HFFc6 (cell line): ENCODE measurements at regions not wholly inside any gene's neighbourhood (a gene's known extent, or its start where the extent isn't known, plus 50 kb on each side); places are given as distances from the start of the nearest gene placed in this dataset.

Source experiments
- DNase-seq: peaks from one replicate; pipeline ENCODE4 v3.0.0-alpha.2; 2018
- H3K27ac Mint-ChIP-seq: 2 replicates; pipeline ENCODE4 v1.8.0; 2020; ENCODE audit warnings: mild to moderate bottlenecking, mixed read lengths
- H3K27me3 Mint-ChIP-seq: 2 replicates; pipeline ENCODE4 v1.8.0; 2021; ENCODE audit warnings: mild to moderate bottlenecking, moderate library complexity, mixed read lengths; ENCODE audit not compliant: insufficient read depth
- H3K36me3 Mint-ChIP-seq: 2 replicates; pipeline ENCODE4 v1.8.0; 2021; ENCODE audit warnings: low read depth, mixed read lengths
- H3K4me1 Mint-ChIP-seq: 2 replicates; pipeline ENCODE4 v1.8.0; 2020; ENCODE audit warnings: low read depth, mixed read lengths
- H3K4me3 Mint-ChIP-seq: 2 replicates; pipeline ENCODE4 v1.8.0; 2020; ENCODE audit warnings: mild to moderate bottlenecking, moderate library complexity, mixed read lengths
- H3K9me3 Mint-ChIP-seq: 2 replicates; pipeline ENCODE4 v1.8.0; 2020; ENCODE audit warnings: mild to moderate bottlenecking, mixed read lengths
- CTCF ChIP-seq: fragments of 200-600 bp; sonication (generic); IDR thresholded peaks from 2 replicates; pipeline ENCODE4 v1.5.0; 2021; ENCODE audit warnings: antibody characterized with exemption, mild to moderate bottlenecking

DNA sequence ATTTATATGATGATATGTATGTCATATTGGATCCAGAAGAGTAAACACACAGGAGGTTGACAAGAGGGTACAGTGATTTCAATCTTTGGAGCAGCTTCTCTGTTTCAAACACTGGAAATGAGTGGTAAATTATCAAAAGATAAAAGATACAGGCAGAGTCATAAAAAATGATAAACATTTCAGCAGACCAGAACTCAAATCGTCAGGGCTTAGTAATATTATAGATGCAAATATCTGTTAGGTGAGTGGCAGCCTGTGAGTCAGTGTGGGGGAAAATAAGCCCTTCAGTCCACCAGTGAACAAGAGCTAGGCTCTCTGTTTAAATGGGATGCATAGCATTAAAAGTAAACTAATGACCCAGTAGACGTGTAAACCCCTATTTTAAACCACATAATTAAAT is 1378.1 kb downstream of the EFNA5 start:
- H3K4me1 Mint-ChIP-seq, result no peaks in the 10 kb centered on the region
- H3K27ac Mint-ChIP-seq, result no peak overlapping the region
- H3K9me3 Mint-ChIP-seq, result peaks cover 20% of the 10 kb centered on the region
- H3K36me3 Mint-ChIP-seq, result no peaks in the 10 kb centered on the region
- H3K4me3 Mint-ChIP-seq, result no peak overlapping the region
- no peaks in the 10 kb centered on the region for H3K27me3 Mint-ChIP-seq
- DNase-seq, result no peak
- no peak for TF ChIP-seq CTCF

- no peak for DNase-seq
- Mint-ChIP-seq H3K27ac (no peak overlapping the region), H3K4me1 (no peaks in the 10 kb centered on the region), H3K4me3 (no peak overlapping the region), H3K9me3 (peaks cover 20% of the 10 kb centered on the region), H3K27me3 (no peaks in the 10 kb centered on the region), H3K36me3 (no peaks in the 10 kb centered on the region)
- no peak for TF ChIP-seq CTCF
Observed at GRCh38 chr5:106290841-106291240, 1379.9 kb downstream of the EFNA5 start.

DNA sequence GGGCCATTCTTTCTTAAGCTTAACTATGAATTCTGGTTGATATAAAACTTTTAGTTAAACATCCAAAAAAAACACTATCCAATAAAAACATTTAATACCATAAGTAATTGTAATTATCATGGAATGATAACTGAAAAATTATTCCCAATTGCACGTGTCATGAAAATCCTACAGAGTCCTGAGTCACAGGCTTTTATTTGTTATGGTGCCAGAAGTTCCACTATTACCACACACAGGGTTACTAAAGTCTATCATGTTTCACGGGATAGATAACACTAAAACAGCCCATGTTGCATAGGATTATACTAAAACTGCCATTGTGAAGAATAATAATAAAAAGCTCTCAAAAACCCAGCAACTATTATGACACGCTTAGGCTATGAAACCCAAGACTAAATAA is 1381.8 kb downstream of the EFNA5 start:
- no peak for DNase-seq
- no peak overlapping the region for H3K4me3 Mint-ChIP-seq
- TF ChIP-seq CTCF, result no peak
- H3K36me3 Mint-ChIP-seq, result no peaks in the 10 kb centered on the region
- H3K27ac Mint-ChIP-seq, result no peak overlapping the region
- H3K4me1 Mint-ChIP-seq, result no peaks in the 10 kb centered on the region
- peaks cover 11% of the 10 kb centered on the region for H3K9me3 Mint-ChIP-seq
- H3K27me3 Mint-ChIP-seq, result no peaks in the 10 kb centered on the region

DNA sequence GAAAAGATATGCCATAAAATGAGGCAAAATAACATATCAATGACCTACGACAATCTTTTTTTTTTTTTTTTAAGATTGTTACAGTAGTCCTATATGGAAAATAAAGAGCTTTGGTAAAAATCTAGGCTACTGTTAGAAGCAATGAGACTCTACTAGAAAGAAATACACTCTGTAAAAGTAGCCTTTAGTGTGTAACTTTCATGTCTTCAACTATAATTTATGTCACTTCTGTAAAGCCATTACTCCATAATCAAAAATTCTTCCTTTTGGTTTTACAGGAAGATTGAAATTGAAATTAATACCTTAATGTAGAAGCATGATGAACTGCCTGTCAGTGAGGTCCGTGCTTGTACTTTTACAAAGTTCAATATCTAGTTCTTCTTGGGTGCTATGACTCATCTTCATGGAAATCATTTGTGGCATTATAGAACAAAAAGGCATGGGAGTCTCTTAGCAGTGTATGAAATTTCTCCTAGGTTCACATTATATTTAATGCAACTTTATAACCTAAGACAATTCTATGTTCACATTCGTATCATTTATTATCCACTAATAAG is 1393.1 kb downstream of the EFNA5 start:
- Mint-ChIP-seq H3K27ac (no peak overlapping the region), H3K4me1 (no peaks in the 10 kb centered on the region), H3K4me3 (no peak overlapping the region), H3K36me3 (no peaks in the 10 kb centered on the region), H3K27me3 (no peaks in the 10 kb centered on the region), H3K9me3 (peaks cover 10% of the 10 kb centered on the region)
- DNase-seq, result no peak
- TF ChIP-seq CTCF, result no peak

GRCh38 chr5:106269252-106269843 is 1401.4 kb downstream of the EFNA5 start:
- no peak for DNase-seq
- Mint-ChIP-seq H3K27me3 (no peaks in the 10 kb centered on the region), H3K4me3 (no peak overlapping the region), H3K9me3 (peaks cover 46% of the 10 kb centered on the region), H3K4me1 (no peaks in the 10 kb centered on the region), H3K36me3 (no peaks in the 10 kb centered on the region), H3K27ac (no peak overlapping the region)
- peak; percentile 38; the same call in 1 of the 2 replicates for TF ChIP-seq CTCF
